Vagina (tissue), 2 donors: ENCODE measurements at regions not wholly inside any gene's neighbourhood (a gene's known extent, or its start where the extent isn't known, plus 50 kb on each side); places are given as distances from the start of the nearest gene placed in this dataset.

Experiments used
- DNase-seq, 2 donors: peaks; one replicate each; pipeline ENCODE4 v3.0.0-alpha.2; 2017; ENCODE audit errors: extremely low spot score in 2 of 2
- H3K27ac ChIP-seq: fragments of 200-600 bp; sonication (generic); one replicate; pipeline ENCODE4 v1.5.1; 2019
- H3K27me3 ChIP-seq: fragments of 200-600 bp; sonication (generic); one replicate; pipeline ENCODE4 v1.5.1; 2019
- H3K36me3 ChIP-seq, 2 donors: fragments of 200-600 bp; sonication (generic); one replicate each; pipeline ENCODE4 v1.5.1; 2017 to 2019
- H3K4me1 ChIP-seq: fragments of 200-600 bp; sonication (generic); one replicate; pipeline ENCODE4 v1.5.1; 2019
- H3K4me3 ChIP-seq, 2 donors: fragments of 200-600 bp; sonication (generic); 1 replicate in 1 of 2; 2 replicates in 1 of 2; pipeline ENCODE4 v1.5.1; 2016 to 2019
- H3K9me3 ChIP-seq: fragments of 200-600 bp; sonication (generic); one replicate; pipeline ENCODE4 v1.5.1; 2019
- CTCF ChIP-seq, 3 experiments: fragments of 450-650 bp in 2 of 3; fragments of 200-600 bp in 1 of 3; sonication (generic) in 1 of 3; IDR thresholded peaks; one replicate each; pipeline ENCODE4 v1.5.1; 2017 to 2019; ENCODE audit warnings: antibody characterized with exemption in 3 of 3, mild to moderate bottlenecking in 2 of 3, moderate library complexity in 2 of 3
- POLR2A ChIP-seq, 2 donors: fragments of 450-650 bp; IDR thresholded peaks; one replicate each; pipeline ENCODE4 v1.6.1; 2017; ENCODE audit warnings: antibody characterized with exemption in 2 of 2, mild to moderate bottlenecking in 2 of 2, moderate library complexity in 2 of 2
- POLR2AphosphoS5 ChIP-seq, 2 donors: sonication (generic); formaldehyde crosslinking; IDR thresholded peaks; one replicate each; pipeline ENCODE4 v1.9.0; 2017; ENCODE audit warnings: antibody characterized with exemption in 2 of 2, mild to moderate bottlenecking in 2 of 2, low read depth in 1 of 2; ENCODE audit not compliant: insufficient read depth in 1 of 2
- intact Hi-C: fragments of 100-400 bp; cut with DNase I; formaldehyde crosslinking; loops from one replicate; pipeline ENCODE4 v1.15.1; 2023

GRCh38 chr2:79259296-79259695, 99.7 kb upstream of the REG3A start:
- no peak overlapping the region for H3K4me3 ChIP-seq

DNA sequence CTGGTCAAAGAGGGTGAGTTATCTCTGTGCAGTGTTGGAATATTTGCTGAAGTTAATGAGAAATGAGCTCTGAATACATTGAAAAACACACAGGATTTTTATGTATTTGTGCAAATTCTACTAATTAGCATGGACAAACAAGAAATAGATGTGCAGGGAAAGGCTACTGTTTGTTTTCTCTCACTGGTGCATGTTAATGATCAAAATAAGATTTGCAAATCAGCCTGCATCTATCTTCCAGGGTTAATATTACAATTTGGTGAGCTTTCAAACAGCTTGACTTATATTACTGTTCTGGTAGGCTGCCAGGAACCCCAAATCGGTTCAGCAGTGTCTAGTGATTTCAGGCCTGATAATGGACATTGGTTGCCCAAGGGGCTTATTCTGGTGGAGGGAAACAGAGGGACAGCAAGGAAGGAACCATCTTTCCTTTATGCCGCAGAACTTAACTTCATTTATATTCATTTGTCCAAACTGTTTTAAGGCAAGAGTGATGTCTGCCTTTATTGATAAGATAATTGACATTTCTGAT, 93.8 kb upstream of the REG3A start:
- no peak for TF ChIP-seq POLR2A (IDR thresholded peaks at IDR 0.05)
- no peak for TF ChIP-seq POLR2AphosphoS5 (IDR thresholded peaks at IDR 0.05; ENCODE audit: insufficient read depth in 1 of 2, low read depth in 1 of 2)
- no peak for TF ChIP-seq CTCF (IDR thresholded peaks at IDR 0.05)

More at GRCh38 chr2:79259296-79259695, 99.7 kb upstream of the REG3A start:
- Histone ChIP-seq H3K27me3 (no peaks in the 10 kb centered on the region), H3K4me1 (no peaks in the 10 kb centered on the region), H3K27ac (no peak overlapping the region), H3K36me3 (no peaks in the 10 kb centered on the region), H3K9me3 (no peaks in the 10 kb centered on the region)
- DNase-seq: no peak
- no peak for TF ChIP-seq CTCF (IDR thresholded peaks at IDR 0.05)
- no peak for TF ChIP-seq POLR2AphosphoS5 (IDR thresholded peaks at IDR 0.05; ENCODE audit: insufficient read depth in 1 of 2, low read depth in 1 of 2)
- TF ChIP-seq POLR2A (IDR thresholded peaks at IDR 0.05): no peak
- intact Hi-C loops: no loop called here

DNA sequence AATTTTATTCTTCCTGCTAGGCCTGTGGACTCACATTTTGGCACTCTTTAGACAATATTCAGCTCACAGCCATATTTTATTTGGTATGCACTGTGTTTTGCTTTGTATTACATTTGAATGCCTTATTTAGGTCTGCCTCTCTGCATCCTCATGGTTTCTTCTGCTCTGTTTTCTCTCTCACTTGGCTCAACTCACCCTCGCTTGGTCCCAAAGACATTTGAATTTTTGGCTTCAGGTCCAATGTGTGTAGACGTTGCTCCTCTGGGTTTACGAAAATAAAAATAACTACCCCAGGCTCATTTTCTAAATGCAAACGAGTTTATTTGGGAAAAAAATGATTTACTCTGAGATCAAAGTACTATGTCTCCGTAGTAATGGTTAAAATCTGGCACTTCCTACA, 91.1 kb upstream of the REG3A start:
- H3K36me3 ChIP-seq: no peaks in the 10 kb centered on the region
- DNase-seq: no peak
- H3K27me3 ChIP-seq: no peaks in the 10 kb centered on the region
- no peaks in the 10 kb centered on the region for H3K9me3 ChIP-seq
- no peak overlapping the region for H3K27ac ChIP-seq
- intact Hi-C loops: loop anchor here (2.0 kb wide), 1 partner anchor 248 kb away; no protein-coding TSS in a partner anchor
- H3K4me1 ChIP-seq: no peaks in the 10 kb centered on the region
- no peak overlapping the region for H3K4me3 ChIP-seq
- TF ChIP-seq POLR2AphosphoS5 (IDR thresholded peaks at IDR 0.05; ENCODE audit: insufficient read depth in 1 of 2, low read depth in 1 of 2): no peak
- TF ChIP-seq CTCF (IDR thresholded peaks at IDR 0.05): no peak
- no peak for TF ChIP-seq POLR2A (IDR thresholded peaks at IDR 0.05)

More for the DNA sequence above, 93.8 kb upstream of the REG3A start:
- H3K27me3 ChIP-seq: no peaks in the 10 kb centered on the region
- H3K4me1 ChIP-seq: no peaks in the 10 kb centered on the region
- intact Hi-C loops: no loop called here
- no peaks in the 10 kb centered on the region for H3K9me3 ChIP-seq
- H3K4me3 ChIP-seq: no peak overlapping the region
- DNase-seq: no peak
- no peaks in the 10 kb centered on the region for H3K36me3 ChIP-seq
- H3K27ac ChIP-seq: no peak overlapping the region

- TF ChIP-seq POLR2A (IDR thresholded peaks at IDR 0.05) (no peak), CTCF (IDR thresholded peaks at IDR 0.05) (no peak), POLR2AphosphoS5 (IDR thresholded peaks at IDR 0.05; ENCODE audit: insufficient read depth in 1 of 2, low read depth in 1 of 2) (no peak)
- Histone ChIP-seq H3K27ac (no peak overlapping the region), H3K9me3 (no peaks in the 10 kb centered on the region), H3K4me1 (no peaks in the 10 kb centered on the region), H3K36me3 (no peaks in the 10 kb centered on the region), H3K27me3 (no peaks in the 10 kb centered on the region), H3K4me3 (no peak overlapping the region)
- DNase-seq: no peak
- intact Hi-C loops: no loop called here
These were observed 89.2 kb upstream of the REG3A start for GRCh38 chr2:79248776-79249175.

- intact Hi-C loops: no loop called here
- Histone ChIP-seq H3K27me3 (no peaks in the 10 kb centered on the region), H3K4me1 (no peaks in the 10 kb centered on the region), H3K9me3 (no peaks in the 10 kb centered on the region), H3K4me3 (no peak overlapping the region), H3K27ac (no peak overlapping the region), H3K36me3 (no peaks in the 10 kb centered on the region)
- no peak for DNase-seq
- TF ChIP-seq POLR2AphosphoS5 (IDR thresholded peaks at IDR 0.05; ENCODE audit: insufficient read depth in 1 of 2, low read depth in 1 of 2) (no peak), CTCF (IDR thresholded peaks at IDR 0.05) (no peak), POLR2A (IDR thresholded peaks at IDR 0.05) (no peak)
These were observed 75.6 kb upstream of the REG3A start for GRCh38 chr2:79235135-79235534.
